Upper lobe of left lung (tissue), 6 donors: ENCODE measurements at regions not wholly inside any gene's neighbourhood (a gene's known extent, or its start where the extent isn't known, plus 50 kb on each side); places are given as distances from the start of the nearest gene placed in this dataset.
"Not testable (repeated sequence)": the region's sequence is repeated elsewhere in the genome, so short reads cannot be mapped to it uniquely, and the experiment has no call there.

Source experiments
- ATAC-seq, 2 donors: fragments of 200-7000 bp; cut with Tn5 transposase; one replicate each; pipeline ENCODE4 v1.9.1; 2022; ENCODE audit warnings: mild to moderate bottlenecking in 2 of 2, moderate library complexity in 2 of 2; ENCODE audit not compliant: low FRiP score in 2 of 2
- DNase-seq, 2 donors: peaks; one replicate each; pipeline ENCODE4 v3.0.0-alpha.2; 2019 to 2020
- H3K27ac ChIP-seq, 4 donors: fragments of 200-600 bp; sonication (generic); one replicate each; pipeline ENCODE4 v1.5.1; 2016 to 2019
- H3K27me3 ChIP-seq, 4 donors: fragments of 200-600 bp; sonication (generic); one replicate each; pipeline ENCODE4 v1.5.1; 2017 to 2019
- H3K36me3 ChIP-seq, 4 donors: fragments of 200-600 bp; sonication (generic); one replicate each; pipeline ENCODE4 v1.5.1; 2016 to 2019
- H3K4me1 ChIP-seq, 4 donors: fragments of 200-600 bp; sonication (generic); one replicate each; pipeline ENCODE4 v1.5.1; 2018 to 2019
- H3K4me3 ChIP-seq, 4 donors: fragments of 200-600 bp; sonication (generic); one replicate each; pipeline ENCODE4 v1.5.1; 2017 to 2019; ENCODE audit warnings: mild to moderate bottlenecking in 2 of 4, moderate library complexity in 1 of 4
- H3K9me3 ChIP-seq, 4 donors: fragments of 200-600 bp; sonication (generic); one replicate each; pipeline ENCODE4 v1.5.1; 2018 to 2019
- EP300 ChIP-seq, 4 donors: sonication (generic); formaldehyde crosslinking; IDR thresholded peaks; one replicate each; pipeline ENCODE4 v1.5.1; 2017; ENCODE audit warnings: antibody characterized with exemption in 4 of 4, control low read depth in 2 of 4
- POLR2A ChIP-seq, 4 donors: fragments of 450-650 bp; IDR thresholded peaks; one replicate each; pipeline ENCODE4 v1.5.1; 2016 to 2017; ENCODE audit warnings: antibody characterized with exemption in 4 of 4, mild to moderate bottlenecking in 2 of 4
- POLR2AphosphoS5 ChIP-seq, 2 donors: sonication (generic); formaldehyde crosslinking; IDR thresholded peaks; one replicate each; pipeline ENCODE4 v1.5.1; 2017; ENCODE audit warnings: antibody characterized with exemption in 2 of 2
- WGBS, 2 donors: methylation state at CpG; one replicate each; pipeline ENCODE4 v1.1.5; 2017 to 2018; 5-methylcytosine and 5-hydroxymethylcytosine counted together
- TF ChIP-seq, protein P1 (sequence below), 6 experiments: fragments of 450-650 bp in 4 of 6; fragments of 200-600 bp in 2 of 6; sonication (generic) in 2 of 6; IDR thresholded peaks; one replicate each; pipeline ENCODE4 v1.5.1; 2016 to 2019; ENCODE audit warnings: antibody characterized with exemption in 6 of 6
- donor health status: DM: no; HTN: no; CAD: no; lungs with moderate emphysema.
- donor health status: DM: no; HTN: yes; CAD: no; lungs with severe emphysema.

DNA sequence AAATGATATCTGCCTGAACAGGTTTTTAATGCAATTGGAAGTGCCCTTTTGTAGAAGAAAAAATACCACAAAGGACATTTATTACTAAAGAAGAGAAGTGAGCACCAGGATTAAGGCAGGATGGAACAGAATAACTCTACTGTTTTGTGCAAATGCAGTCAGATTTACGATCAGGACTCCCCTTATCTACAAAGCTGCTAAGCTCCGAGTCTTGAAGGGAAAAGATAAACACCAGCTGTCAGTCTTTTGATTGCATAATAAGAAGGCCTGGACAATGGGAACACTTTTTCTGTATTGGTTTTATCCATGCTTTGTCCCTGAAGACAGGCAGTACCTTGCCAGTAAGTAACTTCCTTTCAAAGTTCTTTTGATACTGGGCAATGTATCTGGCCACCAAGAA is 797.9 kb upstream of the SLC35B3 start:
- H3K27me3 ChIP-seq, result no peaks in the 10 kb centered on the region
- H3K36me3 ChIP-seq, result no peaks in the 10 kb centered on the region
- no peak for DNase-seq
- H3K4me3 ChIP-seq, result no peak overlapping the region
- H3K9me3 ChIP-seq, result peaks cover 0 to 4% (median 0%) of the 10 kb centered on the region in 4 donors
- no peak for ATAC-seq
- WGBS, 2 donors, result 12 to 13% methylated on average over 2 of the region's 2 CpGs
- no peak overlapping the region for H3K27ac ChIP-seq
- H3K4me1 ChIP-seq, result no peaks in the 10 kb centered on the region
- TF ChIP-seq POLR2AphosphoS5 (IDR thresholded peaks at IDR 0.05) (no peak), POLR2A (IDR thresholded peaks at IDR 0.05) (no peak), EP300 (IDR thresholded peaks at IDR 0.05) (no peak)
- TF ChIP-seq, protein P1, sequence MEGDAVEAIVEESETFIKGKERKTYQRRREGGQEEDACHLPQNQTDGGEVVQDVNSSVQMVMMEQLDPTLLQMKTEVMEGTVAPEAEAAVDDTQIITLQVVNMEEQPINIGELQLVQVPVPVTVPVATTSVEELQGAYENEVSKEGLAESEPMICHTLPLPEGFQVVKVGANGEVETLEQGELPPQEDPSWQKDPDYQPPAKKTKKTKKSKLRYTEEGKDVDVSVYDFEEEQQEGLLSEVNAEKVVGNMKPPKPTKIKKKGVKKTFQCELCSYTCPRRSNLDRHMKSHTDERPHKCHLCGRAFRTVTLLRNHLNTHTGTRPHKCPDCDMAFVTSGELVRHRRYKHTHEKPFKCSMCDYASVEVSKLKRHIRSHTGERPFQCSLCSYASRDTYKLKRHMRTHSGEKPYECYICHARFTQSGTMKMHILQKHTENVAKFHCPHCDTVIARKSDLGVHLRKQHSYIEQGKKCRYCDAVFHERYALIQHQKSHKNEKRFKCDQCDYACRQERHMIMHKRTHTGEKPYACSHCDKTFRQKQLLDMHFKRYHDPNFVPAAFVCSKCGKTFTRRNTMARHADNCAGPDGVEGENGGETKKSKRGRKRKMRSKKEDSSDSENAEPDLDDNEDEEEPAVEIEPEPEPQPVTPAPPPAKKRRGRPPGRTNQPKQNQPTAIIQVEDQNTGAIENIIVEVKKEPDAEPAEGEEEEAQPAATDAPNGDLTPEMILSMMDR (IDR thresholded peaks at IDR 0.05), result no peak

DNA sequence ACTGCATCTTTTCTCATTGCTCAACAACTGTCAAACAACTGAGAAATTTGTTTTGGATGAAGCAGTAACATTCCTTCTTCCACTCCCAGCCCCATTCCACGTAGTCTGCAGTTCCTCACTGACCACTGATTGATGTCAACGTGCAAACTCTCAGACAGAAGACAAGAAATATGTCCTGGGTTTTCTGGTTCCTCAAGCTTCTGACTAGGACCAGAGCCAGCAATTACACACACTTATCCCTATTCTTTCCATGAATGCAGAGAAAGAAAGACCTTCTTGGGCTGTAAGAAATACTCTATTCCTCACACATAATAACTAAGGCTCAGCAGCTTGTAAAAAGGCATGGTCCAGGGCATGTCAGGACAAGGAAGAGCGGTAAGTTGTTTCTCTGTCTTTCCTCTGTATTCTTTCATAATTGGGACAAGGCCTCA is 790.1 kb upstream of the SLC35B3 start:
- Histone ChIP-seq H3K4me3 (no peak overlapping the region), H3K36me3 (no peaks in the 10 kb centered on the region), H3K9me3 (no peaks in the 10 kb centered on the region), H3K27me3 (no peaks in the 10 kb centered on the region), H3K27ac (no peak overlapping the region), H3K4me1 (no peaks in the 10 kb centered on the region)
- TF ChIP-seq POLR2A (IDR thresholded peaks at IDR 0.05) (no peak), EP300 (IDR thresholded peaks at IDR 0.05) (no peak), POLR2AphosphoS5 (IDR thresholded peaks at IDR 0.05) (no peak)
- TF ChIP-seq, protein P1 (IDR thresholded peaks at IDR 0.05), result no peak
- DNase-seq (no peak), ATAC-seq (peak; percentile 22 to 36)
- WGBS, 2 donors, result 38 to 55% methylated on average over 3 of the region's 3 CpGs

DNA sequence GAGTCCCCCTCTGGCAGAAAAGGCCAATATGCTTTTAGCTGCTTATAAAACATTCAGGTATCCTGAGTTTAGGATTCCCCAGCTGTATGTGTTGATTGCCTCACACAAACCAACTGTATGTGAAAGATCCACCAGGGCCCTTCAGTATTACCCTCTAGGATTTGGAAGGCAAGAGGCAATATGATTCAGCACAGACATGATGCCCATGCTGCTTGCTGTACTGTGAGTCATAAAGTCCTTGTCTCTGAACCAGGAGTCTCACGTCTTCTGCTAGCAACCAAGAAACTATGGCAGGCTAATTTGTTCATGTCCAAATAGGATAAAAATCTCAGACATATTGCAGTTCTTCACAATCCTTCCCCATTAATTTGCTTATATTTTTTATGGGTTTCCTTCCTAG is 789.2 kb upstream of the SLC35B3 start:
- 81 to 83% methylated on average over 1 of the region's 1 CpG for WGBS, 2 donors
- no peak overlapping the region for H3K4me3 ChIP-seq
- no peaks in the 10 kb centered on the region for H3K27me3 ChIP-seq

DNA sequence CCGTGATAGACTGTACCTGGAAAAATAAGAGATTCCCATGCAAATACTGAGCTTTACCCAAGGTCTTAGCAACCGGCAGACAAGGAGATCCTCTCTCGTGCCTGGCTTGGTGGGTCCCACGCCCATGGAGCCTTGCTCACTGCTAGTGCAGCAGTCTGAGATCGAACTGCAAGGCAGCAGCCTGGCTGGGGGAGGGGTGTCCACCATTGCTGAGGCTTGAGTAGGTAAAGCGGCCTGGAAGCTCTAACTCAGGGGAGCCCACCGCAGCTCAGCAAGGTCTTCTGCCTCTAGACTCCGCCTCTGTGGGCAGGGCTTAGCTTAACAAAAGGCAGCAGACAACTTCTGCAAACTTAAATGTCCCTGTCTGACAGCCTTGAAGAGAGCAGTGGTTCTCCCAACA is 778.4 kb upstream of the SLC35B3 start:
- not testable (repeated sequence) for H3K4me3 ChIP-seq, ATAC-seq, DNase-seq, H3K9me3 ChIP-seq, H3K27ac ChIP-seq, H3K27me3 ChIP-seq, H3K4me1 ChIP-seq, H3K36me3 ChIP-seq
- 88 to 100% methylated on average over 2 to 8 of the region's 8 CpGs for WGBS, 2 donors

More for the DNA sequence above, 789.2 kb upstream of the SLC35B3 start:
- Histone ChIP-seq H3K9me3 (no peaks in the 10 kb centered on the region), H3K36me3 (no peaks in the 10 kb centered on the region), H3K4me1 (no peaks in the 10 kb centered on the region), H3K27ac (no peak overlapping the region)
- DNase-seq, result no peak
- ATAC-seq, result no peak
- TF ChIP-seq POLR2A (IDR thresholded peaks at IDR 0.05) (no peak), EP300 (IDR thresholded peaks at IDR 0.05) (no peak), POLR2AphosphoS5 (IDR thresholded peaks at IDR 0.05) (no peak)
- TF ChIP-seq, protein P1 (IDR thresholded peaks at IDR 0.05), result no peak

DNA sequence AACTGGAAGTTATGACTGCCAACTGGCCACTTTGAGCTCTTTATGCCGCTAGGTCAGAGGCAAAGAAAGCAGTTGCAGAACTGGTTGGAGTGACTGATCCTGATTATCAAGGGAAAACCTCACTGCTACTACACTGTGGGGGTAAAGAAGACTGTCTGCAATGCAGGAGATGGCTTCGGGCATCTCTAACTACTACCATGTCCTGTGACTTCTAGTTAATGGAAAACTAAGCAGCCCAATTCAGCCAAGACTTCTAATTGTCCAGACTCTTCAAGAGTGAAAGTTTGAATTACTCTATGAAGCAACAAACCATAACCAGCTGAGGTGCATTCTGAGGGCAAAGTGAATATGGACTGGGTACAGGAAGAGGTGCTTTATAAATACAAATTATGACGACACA is 773.6 kb upstream of the SLC35B3 start:
- Histone ChIP-seq H3K36me3 (no peaks in the 10 kb centered on the region), H3K27ac (no peak overlapping the region), H3K9me3 (peaks cover 0 to 5% (median 0%) of the 10 kb centered on the region in 4 donors), H3K4me1 (no peaks in the 10 kb centered on the region), H3K27me3 (no peaks in the 10 kb centered on the region), H3K4me3 (no peak overlapping the region)
- DNase-seq (no peak), ATAC-seq (no peak)
- TF ChIP-seq EP300 (IDR thresholded peaks at IDR 0.05) (no peak), POLR2AphosphoS5 (IDR thresholded peaks at IDR 0.05) (no peak), POLR2A (IDR thresholded peaks at IDR 0.05) (no peak)
- TF ChIP-seq, protein P1 (IDR thresholded peaks at IDR 0.05), result no peak
- WGBS, 2 donors, result 84 to 91% methylated on average over 3 of the region's 3 CpGs
